Smooth muscle cell (in vitro differentiated cells): ENCODE measurements at regions not wholly inside any gene's neighbourhood (a gene's known extent, or its start where the extent isn't known, plus 50 kb on each side); places are given as distances from the start of the nearest gene placed in this dataset.

Experiments
- DNase-seq: peaks from one replicate; lab custom pipeline; 2025; ENCODE audit not compliant: unreplicated experiment; lab: John Stamatoyannopoulos, UW
- H2AFZ ChIP-seq: fragments of 200-600 bp; sonication (generic); 2 replicates; pipeline ENCODE4 v1.6.0; 2016; ENCODE audit warnings: antibody characterized with exemption, low read depth, mild to moderate bottlenecking
- H3F3A ChIP-seq: fragments of 200-600 bp; sonication (generic); 2 replicates; pipeline ENCODE4 v1.6.0; 2017; ENCODE audit warnings: antibody characterized with exemption, low read depth
- H3K27ac ChIP-seq: fragments of 200-600 bp; sonication (generic); 2 replicates; pipeline ENCODE4 v1.5.1; 2016; ENCODE audit warnings: low read depth, mild to moderate bottlenecking
- H3K27me3 ChIP-seq: fragments of 200-600 bp; sonication (generic); 2 replicates; pipeline ENCODE4 v1.6.1; 2016; ENCODE audit warnings: low read depth, mild to moderate bottlenecking
- H3K36me3 ChIP-seq: fragments of 200-600 bp; sonication (generic); 2 replicates; pipeline ENCODE4 v1.5.1; 2016; ENCODE audit warnings: low read depth
- H3K4me1 ChIP-seq: fragments of 200-600 bp; sonication (generic); 2 replicates; pipeline ENCODE4 v1.5.1; 2016; ENCODE audit warnings: low read depth
- H3K4me2 ChIP-seq: fragments of 200-600 bp; sonication (generic); 2 replicates; pipeline ENCODE4 v1.6.0; 2016; ENCODE audit warnings: mild to moderate bottlenecking
- H3K4me3 ChIP-seq: fragments of 200-600 bp; sonication (generic); 2 replicates; pipeline ENCODE4 v1.5.1; 2016; ENCODE audit warnings: mild to moderate bottlenecking
- H3K79me2 ChIP-seq: fragments of 200-600 bp; sonication (generic); 2 replicates; pipeline ENCODE4 v1.6.0; 2016; ENCODE audit warnings: low read depth, mild to moderate bottlenecking
- H3K9ac ChIP-seq: fragments of 200-600 bp; sonication (generic); 2 replicates; pipeline ENCODE4 v1.6.0; 2016; ENCODE audit warnings: low read depth
- H3K9me3 ChIP-seq: fragments of 200-600 bp; sonication (generic); replicated peaks from 2 replicates; pipeline ENCODE4 v1.5.1; 2016; ENCODE audit warnings: low read depth
- H4K20me1 ChIP-seq: fragments of 200-600 bp; sonication (generic); 2 replicates; pipeline ENCODE4 v1.6.0; 2016; ENCODE audit warnings: low read depth
- whole genome bisulfite sequencing: methylation state at CpG from one replicate; pipeline ENCODE4 v1.1.7; 2016; ENCODE audit warnings: low lambda C conversion rate; 5-methylcytosine and 5-hydroxymethylcytosine counted together
- TF ChIP-seq, protein P1 (sequence below): fragments of 200-600 bp; sonication (generic); IDR thresholded peaks from 2 replicates; pipeline ENCODE4 v1.5.1; 2017; ENCODE audit warnings: borderline replicate concordance, mild to moderate bottlenecking, antibody characterized with exemption; ENCODE audit not compliant: insufficient read depth, poor library complexity, severe bottlenecking

DNA sequence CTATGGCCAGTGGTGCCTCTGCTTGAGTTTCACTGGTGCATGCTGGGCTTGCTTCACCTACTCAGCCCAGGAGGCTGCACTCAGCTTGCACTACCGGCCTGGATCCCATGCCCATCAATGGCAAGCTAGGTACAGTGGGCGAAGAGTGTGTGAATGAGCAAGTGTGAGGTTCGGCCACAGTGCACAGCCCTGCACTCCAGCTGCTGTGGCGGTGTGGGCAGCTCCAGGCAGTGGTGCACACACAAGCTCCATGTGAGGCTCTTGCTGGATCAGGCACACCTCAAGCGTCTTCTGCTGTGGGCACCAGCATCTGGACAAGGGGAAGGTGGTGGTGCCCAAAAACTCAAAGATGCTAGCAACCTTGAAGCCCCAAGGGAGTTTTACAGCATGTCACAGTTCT lies 820.9 kb upstream of the LCORL start:
- Histone ChIP-seq H2AFZ (no peak overlapping the region), H3K4me3 (no peak overlapping the region), H3F3A (no peaks in the 10 kb centered on the region), H3K36me3 (no peaks in the 10 kb centered on the region), H3K4me1 (no peaks in the 10 kb centered on the region), H3K27ac (no peak overlapping the region), H4K20me1 (no peaks in the 10 kb centered on the region), H3K27me3 (no peaks in the 10 kb centered on the region), H3K79me2 (no peaks in the 10 kb centered on the region), H3K9me3 (no peaks in the 10 kb centered on the region), H3K4me2 (no peak overlapping the region), H3K9ac (no peak overlapping the region)
- TF ChIP-seq, protein P1, sequence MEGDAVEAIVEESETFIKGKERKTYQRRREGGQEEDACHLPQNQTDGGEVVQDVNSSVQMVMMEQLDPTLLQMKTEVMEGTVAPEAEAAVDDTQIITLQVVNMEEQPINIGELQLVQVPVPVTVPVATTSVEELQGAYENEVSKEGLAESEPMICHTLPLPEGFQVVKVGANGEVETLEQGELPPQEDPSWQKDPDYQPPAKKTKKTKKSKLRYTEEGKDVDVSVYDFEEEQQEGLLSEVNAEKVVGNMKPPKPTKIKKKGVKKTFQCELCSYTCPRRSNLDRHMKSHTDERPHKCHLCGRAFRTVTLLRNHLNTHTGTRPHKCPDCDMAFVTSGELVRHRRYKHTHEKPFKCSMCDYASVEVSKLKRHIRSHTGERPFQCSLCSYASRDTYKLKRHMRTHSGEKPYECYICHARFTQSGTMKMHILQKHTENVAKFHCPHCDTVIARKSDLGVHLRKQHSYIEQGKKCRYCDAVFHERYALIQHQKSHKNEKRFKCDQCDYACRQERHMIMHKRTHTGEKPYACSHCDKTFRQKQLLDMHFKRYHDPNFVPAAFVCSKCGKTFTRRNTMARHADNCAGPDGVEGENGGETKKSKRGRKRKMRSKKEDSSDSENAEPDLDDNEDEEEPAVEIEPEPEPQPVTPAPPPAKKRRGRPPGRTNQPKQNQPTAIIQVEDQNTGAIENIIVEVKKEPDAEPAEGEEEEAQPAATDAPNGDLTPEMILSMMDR: no peak
- DNase-seq: no peak
- 79% methylated on average over 5 of the region's 5 CpGs for WGBS

GRCh38 chr4:18840481-18840880 lies 818.9 kb upstream of the LCORL start:
- no peak for DNase-seq
- 74% methylated on average over 3 of the region's 3 CpGs for WGBS
- H4K20me1 ChIP-seq: no peaks in the 10 kb centered on the region

DNA sequence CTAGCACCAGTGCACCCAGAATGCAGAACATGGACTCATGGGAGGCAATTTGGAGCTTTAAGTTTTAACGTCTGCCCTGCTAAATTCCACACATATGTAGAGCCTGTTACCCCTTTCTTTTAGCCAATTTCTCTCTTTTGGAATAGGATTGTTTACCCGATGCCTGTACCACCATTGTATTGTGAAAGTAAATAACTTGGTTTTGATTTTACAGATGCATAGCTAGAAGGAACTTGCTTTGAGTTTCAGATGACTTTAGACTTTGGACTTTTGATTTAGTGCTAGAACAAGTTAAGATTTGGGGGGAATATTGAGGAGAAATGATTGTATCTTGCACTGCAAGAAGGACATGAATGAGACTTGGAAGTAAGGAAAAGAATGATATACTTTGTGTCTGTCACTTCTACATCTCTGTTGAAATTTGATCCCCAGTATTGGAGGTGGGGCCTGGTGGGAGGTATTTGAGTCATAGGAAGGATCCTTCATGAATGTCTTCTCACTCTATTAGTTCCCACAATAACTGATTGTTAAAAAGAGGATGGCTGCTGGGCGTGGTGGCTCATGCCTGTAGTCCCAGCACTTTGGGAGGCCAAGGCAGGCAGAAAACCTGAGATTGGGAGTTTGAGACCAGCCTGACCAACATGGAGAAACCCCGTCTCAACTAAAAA lies 794.8 kb upstream of the LCORL start:
- Histone ChIP-seq H3K4me2 (no peak overlapping the region), H3K27ac (no peak overlapping the region), H3F3A (no peaks in the 10 kb centered on the region), H3K4me1 (no peaks in the 10 kb centered on the region), H3K79me2 (no peaks in the 10 kb centered on the region), H3K9ac (no peak overlapping the region), H3K27me3 (no peaks in the 10 kb centered on the region), H3K36me3 (no peaks in the 10 kb centered on the region), H3K4me3 (no peak overlapping the region), H3K9me3 (no peaks in the 10 kb centered on the region), H4K20me1 (no peaks in the 10 kb centered on the region), H2AFZ (no peak overlapping the region)
- TF ChIP-seq, protein P1: no peak
- 97% methylated on average over 4 of the region's 4 CpGs for WGBS
- DNase-seq: no peak

More at GRCh38 chr4:18840481-18840880, 818.9 kb upstream of the LCORL start:
- TF ChIP-seq, protein P1: no peak
- Histone ChIP-seq H3K9me3 (no peaks in the 10 kb centered on the region), H2AFZ (no peak overlapping the region), H3K27me3 (no peaks in the 10 kb centered on the region), H3F3A (no peaks in the 10 kb centered on the region), H3K9ac (no peak overlapping the region), H3K4me3 (no peak overlapping the region), H3K4me2 (no peak overlapping the region), H3K79me2 (no peaks in the 10 kb centered on the region), H3K36me3 (no peaks in the 10 kb centered on the region), H3K27ac (no peak overlapping the region), H3K4me1 (no peaks in the 10 kb centered on the region)

DNA sequence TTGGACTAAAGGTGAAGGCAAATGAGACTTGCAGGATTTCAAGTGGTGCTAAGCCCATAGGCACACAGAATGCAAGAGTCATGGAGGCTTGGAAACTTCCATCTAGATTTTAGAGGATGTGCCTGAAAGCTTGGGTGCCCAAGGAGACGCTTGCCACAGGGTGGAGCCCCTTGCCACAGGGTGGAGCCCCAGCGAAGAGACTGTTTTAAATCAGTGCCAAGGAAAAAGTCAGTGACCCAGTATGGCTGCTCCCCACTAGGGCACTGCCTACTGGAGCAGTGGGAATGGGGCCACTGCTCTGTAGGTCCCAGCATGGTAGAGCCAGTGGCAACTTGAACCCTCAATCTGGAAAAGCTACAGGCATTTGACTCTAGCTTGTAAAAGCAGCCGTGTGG lies 794.2 kb upstream of the LCORL start:
- Histone ChIP-seq H3K4me1 (no peaks in the 10 kb centered on the region), H3K9ac (no peak overlapping the region), H3K27ac (no peak overlapping the region), H2AFZ (no peak overlapping the region), H3K36me3 (no peaks in the 10 kb centered on the region), H3K9me3 (no peaks in the 10 kb centered on the region), H3K27me3 (no peaks in the 10 kb centered on the region), H3K4me2 (no peak overlapping the region), H4K20me1 (no peaks in the 10 kb centered on the region), H3K4me3 (no peak overlapping the region), H3F3A (no peaks in the 10 kb centered on the region), H3K79me2 (no peaks in the 10 kb centered on the region)
- DNase-seq: no peak
- TF ChIP-seq, protein P1: no peak
- WGBS: 90% methylated on average over 3 of the region's 3 CpGs
